Transverse colon (tissue), 4 donors: ENCODE measurements at regions not wholly inside any gene's neighbourhood (a gene's known extent, or its start where the extent isn't known, plus 50 kb on each side); places are given as distances from the start of the nearest gene placed in this dataset.
"Not testable (repeated sequence)": the region's sequence is repeated elsewhere in the genome, so short reads cannot be mapped to it uniquely, and the experiment has no call there.

Source experiments
- EP300 ChIP-seq: sonication (generic); formaldehyde crosslinking; IDR thresholded peaks from one replicate; pipeline ENCODE4 v1.6.1; 2017; ENCODE audit warnings: antibody characterized with exemption, low read depth
- POLR2A ChIP-seq: fragments of 450-650 bp; IDR thresholded peaks from one replicate; pipeline ENCODE4 v1.6.1; 2016; ENCODE audit warnings: antibody characterized with exemption, mild to moderate bottlenecking, moderate library complexity
- POLR2AphosphoS5 ChIP-seq, 3 donors: sonication (generic); formaldehyde crosslinking; IDR thresholded peaks; one replicate each; pipeline ENCODE4 v1.6.1; 2016; ENCODE audit warnings: antibody characterized with exemption in 3 of 3
- TF ChIP-seq, protein P1 (sequence below), 5 experiments: fragments of 200-600 bp in 3 of 5; fragments of 450-650 bp in 2 of 5; sonication (generic) in 3 of 5; IDR thresholded peaks; 1 replicate in 2 of 5; 2 replicates in 3 of 5; pipeline ENCODE4 v1.5.1; 2016 to 2017; ENCODE audit warnings: antibody characterized with exemption in 5 of 5, inconsistent platforms in 3 of 5, mild to moderate bottlenecking in 2 of 5, moderate library complexity in 1 of 5

DNA sequence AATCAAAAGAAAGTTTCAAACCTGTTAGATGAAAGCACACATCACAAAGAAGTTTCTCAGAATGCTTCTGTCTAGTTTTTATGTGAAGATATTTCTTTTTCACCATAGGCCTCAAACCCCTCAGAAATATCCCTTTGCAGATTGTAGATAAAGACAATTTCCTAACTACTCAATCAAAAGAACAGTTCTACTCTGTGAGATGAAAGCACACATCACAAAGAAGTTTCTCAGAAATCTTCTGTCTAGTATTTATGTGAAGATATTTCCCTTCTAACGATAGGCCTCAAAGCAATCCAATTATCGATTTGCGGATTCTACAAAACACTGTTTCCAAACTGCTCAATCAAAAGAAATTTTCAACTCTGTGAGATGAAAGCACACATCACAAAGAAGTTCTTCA lies 3092.1 kb upstream of the OR11H1 start:
- not testable (repeated sequence) for TF ChIP-seq POLR2A; EP300; POLR2AphosphoS5 (IDR thresholded peaks at IDR 0.05)
- TF ChIP-seq, protein P1, sequence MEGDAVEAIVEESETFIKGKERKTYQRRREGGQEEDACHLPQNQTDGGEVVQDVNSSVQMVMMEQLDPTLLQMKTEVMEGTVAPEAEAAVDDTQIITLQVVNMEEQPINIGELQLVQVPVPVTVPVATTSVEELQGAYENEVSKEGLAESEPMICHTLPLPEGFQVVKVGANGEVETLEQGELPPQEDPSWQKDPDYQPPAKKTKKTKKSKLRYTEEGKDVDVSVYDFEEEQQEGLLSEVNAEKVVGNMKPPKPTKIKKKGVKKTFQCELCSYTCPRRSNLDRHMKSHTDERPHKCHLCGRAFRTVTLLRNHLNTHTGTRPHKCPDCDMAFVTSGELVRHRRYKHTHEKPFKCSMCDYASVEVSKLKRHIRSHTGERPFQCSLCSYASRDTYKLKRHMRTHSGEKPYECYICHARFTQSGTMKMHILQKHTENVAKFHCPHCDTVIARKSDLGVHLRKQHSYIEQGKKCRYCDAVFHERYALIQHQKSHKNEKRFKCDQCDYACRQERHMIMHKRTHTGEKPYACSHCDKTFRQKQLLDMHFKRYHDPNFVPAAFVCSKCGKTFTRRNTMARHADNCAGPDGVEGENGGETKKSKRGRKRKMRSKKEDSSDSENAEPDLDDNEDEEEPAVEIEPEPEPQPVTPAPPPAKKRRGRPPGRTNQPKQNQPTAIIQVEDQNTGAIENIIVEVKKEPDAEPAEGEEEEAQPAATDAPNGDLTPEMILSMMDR (IDR thresholded peaks at IDR 0.05) = not testable (repeated sequence)
